Putamen (tissue), 1 donor: ENCODE measurements at regions not wholly inside any gene's neighbourhood (a gene's known extent, or its start where the extent isn't known, plus 50 kb on each side); places are given as distances from the start of the nearest gene placed in this dataset.
A peak's percentile ranks its signal among the peaks of the same experiment; 100 is the strongest.
"Not testable (repeated sequence)": the region's sequence is repeated elsewhere in the genome, so short reads cannot be mapped to it uniquely, and the experiment has no call there.

Source experiments
- DNase-seq: peaks from one replicate; pipeline ENCODE4 v3.0.0-alpha.2; 2016; ENCODE audit warnings: low spot score

GRCh38 chr13:96934889-96935489 is 59.3 kb downstream of the OXGR1 start:
- DNase-seq, result no peak

- no peak for DNase-seq
Measured at GRCh38 chr13:96925916-96926628, 68.2 kb downstream of the OXGR1 start.

GRCh38 chr13:96925477-96925876 is 68.8 kb downstream of the OXGR1 start:
- no peak for DNase-seq

DNA sequence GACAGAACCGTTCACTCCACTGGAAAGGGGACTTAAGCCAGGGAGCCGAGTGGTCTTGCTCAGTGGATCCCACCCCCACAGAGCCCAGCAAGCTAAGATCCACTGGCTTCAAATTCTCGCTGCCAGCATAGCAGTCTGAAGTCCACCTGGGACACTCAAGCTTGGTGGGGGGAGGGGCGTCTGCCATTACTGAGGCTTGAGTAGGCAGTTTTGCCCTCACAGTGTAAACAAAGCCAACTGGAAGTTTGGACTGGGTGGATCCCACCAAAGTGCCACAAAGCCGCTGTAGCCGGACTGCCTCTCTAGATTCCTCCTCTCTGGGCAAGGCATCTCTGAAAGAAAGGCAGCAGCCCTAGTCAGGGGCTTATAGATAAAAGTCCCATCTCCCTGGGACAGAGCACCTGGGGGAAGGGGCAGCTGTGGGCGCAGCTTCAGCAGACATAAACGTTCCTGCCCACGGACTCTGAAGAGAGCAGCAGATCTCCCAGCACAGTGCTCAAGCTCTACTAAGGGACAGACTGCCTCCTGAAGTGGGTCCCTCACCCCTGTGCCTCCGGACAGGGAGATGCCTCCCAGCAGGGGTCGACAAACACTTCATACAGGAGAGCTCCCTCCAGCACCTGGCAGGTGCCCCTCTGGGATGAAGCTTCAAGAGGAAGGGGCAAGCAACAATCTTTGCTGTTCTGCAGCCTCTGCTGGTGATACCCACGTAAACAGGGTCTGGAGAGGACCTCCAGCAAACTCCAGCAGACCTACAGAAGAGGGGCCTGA is 75.2 kb downstream of the OXGR1 start:
- not testable (repeated sequence) for DNase-seq

- no peak for DNase-seq
Measured at GRCh38 chr13:96904232-96904631, 90.0 kb downstream of the OXGR1 start.

DNA sequence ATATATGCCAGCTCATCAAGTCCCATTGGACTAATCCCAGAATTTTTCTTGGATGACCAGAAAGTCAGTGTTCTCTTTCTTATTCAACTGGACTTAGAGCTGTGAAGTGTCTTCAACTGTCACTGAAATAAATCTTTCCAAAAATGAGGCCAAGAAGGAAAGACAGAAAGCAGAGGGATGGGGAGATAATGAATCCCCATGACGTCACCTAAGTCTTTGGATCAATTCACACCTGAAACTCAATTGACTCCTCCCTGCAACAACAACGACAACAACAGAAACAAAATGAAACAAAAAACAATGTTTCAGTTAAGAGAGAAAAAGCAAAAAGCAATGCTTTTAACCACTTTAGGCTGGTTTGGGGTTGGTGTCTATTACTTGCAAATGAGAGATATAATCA is 91.2 kb downstream of the OXGR1 start:
- no peak for DNase-seq

DNA sequence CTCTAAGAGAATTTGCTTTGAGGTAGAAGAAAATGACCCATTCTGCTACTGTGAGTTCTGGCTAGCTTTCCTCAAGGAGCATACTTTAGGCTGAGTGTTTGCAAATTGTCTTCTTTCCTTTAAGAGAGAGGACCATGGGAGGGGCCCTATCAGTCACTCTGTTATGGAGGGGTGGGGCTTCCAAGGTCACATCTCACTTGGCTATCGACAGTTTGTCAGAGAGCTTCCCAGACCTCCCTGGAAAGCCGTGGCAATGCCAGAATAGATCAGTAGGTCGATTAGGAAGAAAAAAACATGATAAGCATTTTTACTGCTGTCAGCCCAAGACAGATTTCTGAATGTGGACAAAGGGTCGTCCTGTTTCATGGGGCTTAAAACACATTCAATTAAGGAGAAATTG is 93.3 kb downstream of the OXGR1 start:
- no peak for DNase-seq

DNA sequence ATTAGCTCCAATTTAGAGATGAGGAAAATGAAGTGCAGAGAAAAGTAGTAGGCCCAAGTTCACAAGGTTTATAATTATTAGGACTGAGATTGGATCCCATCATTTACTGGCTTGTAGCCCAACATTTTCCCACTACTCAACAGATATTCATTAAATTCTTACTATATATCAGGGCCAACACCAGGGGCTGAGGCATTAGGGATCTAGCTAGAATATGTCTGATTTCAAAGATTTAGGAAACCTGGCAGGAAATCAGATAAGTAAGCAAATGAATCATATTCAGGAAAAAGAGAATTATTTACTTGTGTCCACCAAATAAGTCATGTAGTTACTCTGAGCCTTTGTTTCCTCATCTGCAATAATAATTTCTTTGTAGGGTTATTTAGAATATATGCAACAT is 94.3 kb downstream of the OXGR1 start:
- no peak for DNase-seq

- peak; percentile 72 for DNase-seq
Measured at GRCh38 chr13:96898646-96899254, 95.5 kb downstream of the OXGR1 start.

DNA sequence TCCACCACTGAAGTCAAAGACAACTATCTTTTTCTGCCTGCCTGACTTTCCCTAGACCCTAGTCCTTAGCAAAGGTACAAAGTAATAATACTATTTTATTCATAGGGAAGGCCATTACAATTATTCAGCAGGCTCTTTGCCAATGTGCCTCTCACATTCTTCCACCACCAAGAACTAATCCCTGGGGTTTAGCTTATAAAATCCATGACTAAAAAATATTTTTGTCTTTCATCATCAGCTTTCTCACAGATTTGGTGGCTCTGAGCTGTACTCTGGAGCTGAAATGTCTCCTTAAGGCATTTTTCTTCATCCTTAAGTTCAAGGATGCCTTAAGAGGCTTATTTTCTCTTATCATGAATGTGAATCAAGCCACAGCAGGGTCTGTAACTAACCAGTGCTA is 96.1 kb downstream of the OXGR1 start:
- no peak for DNase-seq
